HEK293 (cell line): ENCODE measurements at regions not wholly inside any gene's neighbourhood (a gene's known extent, or its start where the extent isn't known, plus 50 kb on each side); places are given as distances from the start of the nearest gene placed in this dataset.

ENCODE experiments used
- CTCF ChIA-PET: fragments of 350-600 bp; formaldehyde crosslinking; extraction: SDS; loops from one replicate; lab custom pipeline; 2021; ENCODE audit warnings: antibody characterized with exemption; lab: Yijun Ruan, JAX
- POLR2A ChIA-PET: fragments of 300-600 bp; formaldehyde crosslinking; extraction: SDS; loops from one replicate; lab custom pipeline; 2020; ENCODE audit warnings: antibody characterized with exemption, inconsistent platforms; lab: Yijun Ruan, JAX
- H3K27ac ChIP-seq: fragments of 200-500 bp; sonication (Bioruptor generic); 2 replicates; pipeline ENCODE4 v1.5.1; 2014; ENCODE audit warnings: low read depth, low read length, control low read depth, inconsistent platforms; ENCODE audit errors: extremely low read depth
- H3K36me3 ChIP-seq, 2 experiments: fragments of 200-500 bp in 1 of 2; sonication (Bioruptor generic) in 1 of 2; 1 replicate in 1 of 2; 2 replicates in 1 of 2; pipeline ENCODE4 v1.5.1; 2014 to 2017; ENCODE audit warnings: inconsistent platforms in 2 of 2, low read length in 2 of 2; ENCODE audit not compliant: control insufficient read depth in 2 of 2, insufficient read depth in 1 of 2
- H3K4me1 ChIP-seq: fragments of 200-500 bp; sonication (Bioruptor generic); 2 replicates; pipeline ENCODE4 v1.5.1; 2014; ENCODE audit warnings: mild to moderate bottlenecking, low read length, inconsistent platforms; ENCODE audit not compliant: control insufficient read depth, insufficient read depth
- H3K4me3 ChIP-seq: 2 replicates; pipeline ENCODE4 v1.5.1; 2011; ENCODE audit warnings: low read depth, mild to moderate bottlenecking, control low read depth, low read length, moderate library complexity
- H3K9me3 ChIP-seq: fragments of 200-500 bp; sonication (Bioruptor generic); 2 replicates; pipeline ENCODE4 v1.5.1; 2014; ENCODE audit warnings: low read depth, low read length, inconsistent platforms; ENCODE audit not compliant: control insufficient read depth, insufficient read depth
- BCL11B ChIP-seq: fragments of 450-650 bp; formaldehyde crosslinking; IDR thresholded peaks from 2 replicates; pipeline ENCODE4 v1.5.1; 2016; ENCODE audit warnings: low read depth, missing biosample characterization, missing genetic modification characterization
- PRDM6 ChIP-seq: fragments of 450-650 bp; formaldehyde crosslinking; IDR thresholded peaks from 2 replicates; pipeline ENCODE4 v1.5.1; 2017; ENCODE audit warnings: missing biosample characterization, missing genetic modification characterization
- TCF7L2 ChIP-seq: IDR thresholded peaks from 2 replicates; pipeline ENCODE4 v1.6.1; 2011; ENCODE audit warnings: low read depth, mild to moderate bottlenecking, inconsistent platforms, low read length, moderate library complexity, borderline replicate concordance
- ZBTB49 ChIP-seq: fragments of 450-650 bp; formaldehyde crosslinking; IDR thresholded peaks from 2 replicates; pipeline ENCODE4 v1.5.1; 2016; ENCODE audit warnings: missing biosample characterization, missing genetic modification characterization, low read depth
- ZFHX2 ChIP-seq: fragments of 450-650 bp; formaldehyde crosslinking; conservative IDR thresholded peaks from 2 replicates; pipeline ENCODE4 v1.5.1; 2016; ENCODE audit warnings: missing biosample characterization, missing genetic modification characterization
- ZNF133 ChIP-seq: fragments of 450-650 bp; formaldehyde crosslinking; IDR thresholded peaks from 2 replicates; pipeline ENCODE4 v1.5.1; 2016; ENCODE audit warnings: missing biosample characterization, missing genetic modification characterization
- ZNF157 ChIP-seq: fragments of 450-650 bp; formaldehyde crosslinking; IDR thresholded peaks from 2 replicates; pipeline ENCODE4 v1.5.1; 2016; ENCODE audit warnings: missing biosample characterization, missing genetic modification characterization
- ZNF23 ChIP-seq: fragments of 450-650 bp; formaldehyde crosslinking; IDR thresholded peaks from 2 replicates; pipeline ENCODE4 v1.5.1; 2016; ENCODE audit warnings: missing biosample characterization, missing genetic modification characterization, borderline replicate concordance
- ZNF274 ChIP-seq, 2 experiments: fragments of 200-500 bp in 1 of 2; fragments of 450-650 bp in 1 of 2; sonication (Bioruptor generic) in 1 of 2; formaldehyde crosslinking in 1 of 2; IDR thresholded peaks; 2 replicates each; pipeline versions ENCODE4 v1.5.1 to v1.6.1; 2014 to 2016; ENCODE audit warnings: borderline replicate concordance in 1 of 2, inconsistent platforms in 1 of 2, low read length in 1 of 2, missing biosample characterization in 1 of 2, missing genetic modification characterization in 1 of 2
- ZNF311 ChIP-seq: fragments of 450-650 bp; formaldehyde crosslinking; IDR thresholded peaks from 2 replicates; pipeline ENCODE4 v1.5.1; 2017; ENCODE audit warnings: missing biosample characterization, missing genetic modification characterization, borderline replicate concordance
- ZNF354C ChIP-seq: fragments of 450-650 bp; formaldehyde crosslinking; IDR thresholded peaks from 2 replicates; pipeline ENCODE4 v1.5.1; 2016; ENCODE audit warnings: missing biosample characterization, missing genetic modification characterization, low read depth, borderline replicate concordance
- ZNF518A ChIP-seq: fragments of 450-650 bp; formaldehyde crosslinking; conservative IDR thresholded peaks from 2 replicates; pipeline ENCODE4 v1.5.1; 2016; ENCODE audit warnings: low read depth, missing biosample characterization, missing genetic modification characterization
- ZNF549 ChIP-seq: fragments of 450-650 bp; IDR thresholded peaks from 2 replicates; pipeline ENCODE4 v1.5.1; 2018; ENCODE audit warnings: missing biosample characterization, missing genetic modification characterization, mild to moderate bottlenecking, inconsistent platforms, moderate library complexity
- ZNF571 ChIP-seq: fragments of 450-650 bp; formaldehyde crosslinking; IDR thresholded peaks from 2 replicates; pipeline ENCODE4 v1.5.0; 2017; ENCODE audit warnings: missing biosample characterization, missing genetic modification characterization
- ZNF624 ChIP-seq: fragments of 450-650 bp; formaldehyde crosslinking; IDR thresholded peaks from 2 replicates; pipeline ENCODE4 v1.5.1; 2017; ENCODE audit warnings: missing biosample characterization, missing genetic modification characterization
- ZNF677 ChIP-seq: fragments of 450-650 bp; IDR thresholded peaks from 2 replicates; pipeline ENCODE4 v1.5.0; 2018; ENCODE audit warnings: missing biosample characterization, mild to moderate bottlenecking, missing genetic modification characterization, moderate library complexity
- ZNF792 ChIP-seq: fragments of 450-650 bp; formaldehyde crosslinking; IDR thresholded peaks from 2 replicates; pipeline ENCODE4 v1.5.1; 2016; ENCODE audit warnings: missing biosample characterization, missing genetic modification characterization
- ZNF830 ChIP-seq: fragments of 450-650 bp; IDR thresholded peaks from 2 replicates; pipeline ENCODE4 v1.5.0; 2018; ENCODE audit warnings: missing biosample characterization, missing genetic modification characterization, low read depth, mild to moderate bottlenecking, moderate library complexity
- ZSCAN30 ChIP-seq: fragments of 450-650 bp; IDR thresholded peaks from 2 replicates; pipeline ENCODE4 v1.5.1; 2018; ENCODE audit warnings: missing biosample characterization, mild to moderate bottlenecking, missing genetic modification characterization, moderate library complexity

- TF ChIP-seq ZNF274 (IDR thresholded peaks at IDR 0.05; ENCODE audit: low read length), result no peak
- TF ChIP-seq ZNF274 (tag by site-specific recombination; IDR thresholded peaks at IDR 0.05; ENCODE audit: borderline replicate concordance), result no peak
- no peak for TF ChIP-seq ZNF518A (tag by site-specific recombination)
Measured at GRCh38 chr13:31503626-31504025, 235.7 kb upstream of the RXFP2 start (continued).

GRCh38 chr13:31504918-31505317 lies 234.4 kb upstream of the RXFP2 start:
- no peak overlapping the region for H3K4me3 ChIP-seq
- TF ChIP-seq ZSCAN30, result no peak
- no peak for TF ChIP-seq ZNF354C
- TF ChIP-seq ZNF624 (tag by site-specific recombination), result no peak
- TF ChIP-seq ZNF571 (tag by site-specific recombination), result no peak
- no peak for TF ChIP-seq ZNF792
- TF ChIP-seq TCF7L2, result no peak
- no peak for TF ChIP-seq ZNF133 (tag by site-specific recombination)
- TF ChIP-seq ZNF23, result no peak
- TF ChIP-seq ZNF157 (tag by site-specific recombination), result no peak
- no peak for TF ChIP-seq PRDM6 (tag by site-specific recombination)
- TF ChIP-seq ZNF830 (tag by site-specific recombination), result no peak
- no peak for TF ChIP-seq ZBTB49 (tag by site-specific recombination)
- H3K4me1 ChIP-seq, result no peaks in the 10 kb centered on the region
- no peaks in the 10 kb centered on the region for H3K9me3 ChIP-seq
- POLR2A ChIA-PET, result no interaction called here
- H3K36me3 ChIP-seq, result no peaks in the 10 kb centered on the region
- CTCF ChIA-PET, result interaction anchor here (0.6 kb wide), 1 partner anchor 81 kb away, joined by 3 read pairs; no protein-coding TSS in a partner anchor
- no peak overlapping the region for H3K27ac ChIP-seq

GRCh38 chr13:31512331-31512730 lies 227.0 kb upstream of the RXFP2 start:
- POLR2A ChIA-PET, result no interaction called here
- CTCF ChIA-PET, result no interaction called here
- no peaks in the 10 kb centered on the region for H3K4me1 ChIP-seq
- H3K9me3 ChIP-seq, result no peaks in the 10 kb centered on the region
- TF ChIP-seq ZFHX2, result no peak
- TF ChIP-seq ZNF549 (tag by site-specific recombination), result no peak
- TF ChIP-seq ZNF311, result no peak
- no peak for TF ChIP-seq BCL11B (tag by site-specific recombination)
- TF ChIP-seq ZNF677 (tag by site-specific recombination), result no peak
- no peaks in the 10 kb centered on the region for H3K36me3 ChIP-seq
- no peak overlapping the region for H3K27ac ChIP-seq
- no peak overlapping the region for H3K4me3 ChIP-seq
